Frontal cortex (tissue), 3 donors: ENCODE measurements at regions not wholly inside any gene's neighbourhood (a gene's known extent, or its start where the extent isn't known, plus 50 kb on each side); places are given as distances from the start of the nearest gene placed in this dataset.

Experiments used
- DNase-seq, 2 donors: peaks; one replicate each; pipeline ENCODE4 v3.0.0; 2012; ENCODE audit warnings: low spot score in 2 of 2
- FAIRE-seq: peaks from 2 replicates; lab custom pipeline; 2012; peaks lifted over from hg19 to GRCh38; lab: Jason Lieb, UNC
- donor health status: control.
- donor health status: control.
- donor health status: control.

DNA sequence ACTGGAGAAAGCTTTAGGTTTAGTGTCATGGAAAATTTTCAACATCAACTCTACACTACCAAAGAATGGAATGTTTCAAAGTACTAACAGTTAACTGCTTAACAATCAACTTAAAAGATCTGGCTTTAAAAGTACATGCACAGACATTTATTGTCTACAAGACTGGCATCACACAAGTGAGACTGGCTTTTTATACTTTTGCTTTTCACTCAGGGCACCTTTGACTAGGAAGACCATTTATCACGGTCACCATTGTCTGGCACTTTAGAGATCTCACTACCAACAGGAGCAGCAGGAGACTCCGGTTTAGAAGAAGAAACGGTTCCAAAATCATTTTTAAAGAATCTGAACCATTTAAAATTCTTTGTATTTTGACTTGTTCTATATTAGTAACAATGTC, 812.3 kb downstream of the ADGRL2 start:
- FAIRE-seq (no peak), DNase-seq (no peak)

DNA sequence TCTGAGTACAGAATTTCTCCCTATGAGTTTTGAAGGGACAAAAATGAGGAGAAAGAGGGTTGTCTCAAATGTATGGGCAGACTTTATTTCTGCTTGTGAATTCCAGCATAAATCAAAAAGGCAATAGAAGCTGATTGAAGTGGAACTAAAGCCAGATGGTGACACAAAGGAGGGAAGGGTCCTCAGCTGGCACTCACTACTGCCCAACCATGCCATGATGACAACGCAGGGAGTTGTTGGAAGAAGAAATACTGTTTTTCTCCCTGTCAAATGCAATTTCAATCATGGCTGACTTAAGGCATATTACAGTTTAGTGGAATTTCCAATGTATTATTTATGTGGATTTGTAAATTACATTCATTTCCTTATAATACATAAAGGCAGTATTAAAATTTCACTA, 805.8 kb downstream of the ADGRL2 start:
- FAIRE-seq = no peak
- no peak for DNase-seq

DNA sequence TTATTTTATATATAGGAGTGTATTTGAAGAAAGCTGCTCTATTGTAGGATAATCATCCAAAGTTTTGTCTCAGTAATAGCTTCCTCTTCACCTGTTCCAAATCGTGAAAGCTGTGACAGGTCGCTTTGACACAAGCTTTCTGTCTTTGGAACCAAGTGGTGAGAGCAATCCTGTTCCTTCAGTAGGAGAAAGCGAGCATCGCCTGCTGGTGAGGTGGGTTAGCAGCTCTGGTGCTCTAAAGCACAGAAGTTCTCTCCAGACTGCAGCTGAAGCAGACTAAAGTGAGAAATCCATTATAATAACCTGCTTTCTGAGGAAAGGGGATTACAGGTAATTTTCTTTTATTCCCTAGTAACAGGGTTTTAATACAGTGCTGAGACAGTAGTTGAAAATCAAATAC, 803.8 kb downstream of the ADGRL2 start:
- DNase-seq (no peak), FAIRE-seq (no peak)

DNA sequence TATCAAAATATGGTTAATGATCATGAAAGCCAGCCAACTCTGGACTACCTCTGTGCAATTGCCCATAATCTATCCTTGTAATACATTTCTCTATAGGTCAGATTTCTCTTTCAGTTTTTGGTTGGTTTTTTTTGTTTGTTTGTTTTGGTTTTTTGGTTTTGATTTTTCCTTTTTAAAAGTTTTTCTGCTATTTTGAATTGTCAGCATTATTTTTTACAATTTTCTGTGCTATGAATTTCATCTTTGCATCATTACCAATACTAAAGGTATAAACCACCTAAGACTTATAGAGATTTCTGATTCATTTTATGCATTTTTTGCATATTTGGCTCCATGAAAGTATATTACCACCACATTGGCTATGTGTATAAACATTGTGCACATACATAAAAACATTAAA, 799.6 kb downstream of the ADGRL2 start:
- FAIRE-seq (no peak), DNase-seq (no peak)

DNA sequence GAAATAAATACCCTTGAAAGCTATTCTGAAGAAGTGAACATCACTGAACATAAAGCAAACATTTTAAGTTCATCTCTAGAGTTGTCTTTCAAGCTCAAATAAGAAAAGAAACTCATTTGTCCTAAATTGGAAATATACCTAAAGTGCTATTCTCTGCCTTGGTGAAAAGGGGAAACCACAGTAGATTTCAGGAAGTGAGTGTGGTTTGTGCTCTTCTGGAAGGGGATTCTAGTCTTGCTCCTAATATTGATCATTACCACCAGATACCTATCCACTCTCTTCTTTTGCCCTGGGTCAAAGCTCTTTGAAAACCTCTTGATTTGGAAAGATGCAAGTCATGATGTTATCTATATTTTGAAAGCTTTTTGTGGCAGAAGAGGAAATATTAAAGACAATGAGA, 798.1 kb downstream of the ADGRL2 start:
- FAIRE-seq (no peak), DNase-seq (no peak)

DNA sequence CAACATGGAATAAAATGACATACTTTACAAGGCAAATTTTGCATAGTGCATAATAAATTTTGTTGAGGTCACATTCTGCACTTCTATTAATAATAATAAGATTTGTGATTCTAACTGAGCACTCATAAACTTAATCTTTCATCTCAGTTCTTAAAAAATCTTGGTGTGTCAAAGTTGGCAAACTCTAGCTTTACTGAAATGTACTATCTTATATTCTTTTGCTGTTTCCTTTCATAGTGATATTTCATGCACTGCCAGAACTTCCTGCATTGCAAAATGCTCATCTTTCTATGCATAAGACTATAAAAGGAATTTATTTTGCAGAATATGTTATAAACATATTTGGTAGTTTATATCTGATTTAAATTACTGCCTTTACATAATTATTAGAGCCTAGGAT, 797.6 kb downstream of the ADGRL2 start:
- DNase-seq = no peak
- no peak for FAIRE-seq

DNA sequence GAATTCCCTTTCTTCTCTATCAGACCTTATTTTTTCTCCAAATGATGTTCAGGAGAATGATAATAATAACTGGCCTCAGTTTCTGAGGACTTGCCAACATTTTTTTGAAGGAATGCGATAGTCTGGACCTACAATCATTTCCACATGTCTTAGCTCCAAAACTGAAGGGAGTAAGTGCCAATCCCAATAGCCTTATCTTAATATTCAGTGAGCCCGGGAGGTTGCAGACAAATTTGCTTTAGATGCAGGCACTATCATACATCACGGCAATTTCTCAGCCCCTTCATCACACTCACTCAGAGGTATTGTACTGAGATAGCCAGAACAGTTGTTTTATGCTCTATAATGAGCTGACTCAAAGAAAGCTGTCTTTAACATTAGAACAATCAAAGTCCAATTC, 796.9 kb downstream of the ADGRL2 start:
- FAIRE-seq = no peak
- no peak for DNase-seq

DNA sequence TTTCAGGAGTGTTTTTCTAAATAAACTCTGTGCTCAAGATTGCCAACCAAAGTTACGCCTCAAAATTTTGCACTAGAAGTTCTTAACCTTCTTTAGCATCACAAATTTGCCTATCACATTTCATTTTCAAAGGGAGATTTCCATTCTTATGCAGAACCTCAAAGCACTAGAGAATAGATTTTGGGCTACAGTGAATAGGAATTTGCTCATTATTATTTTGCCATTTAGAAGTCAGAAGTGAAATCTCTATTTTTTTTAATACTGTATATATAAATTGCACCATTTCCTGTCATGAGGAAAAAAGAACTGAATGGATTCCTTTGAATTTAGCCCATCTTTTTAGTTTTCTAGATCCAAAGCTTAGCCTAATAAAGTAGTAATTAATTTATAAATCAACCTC, 796.4 kb downstream of the ADGRL2 start:
- FAIRE-seq (no peak), DNase-seq (no peak)

DNA sequence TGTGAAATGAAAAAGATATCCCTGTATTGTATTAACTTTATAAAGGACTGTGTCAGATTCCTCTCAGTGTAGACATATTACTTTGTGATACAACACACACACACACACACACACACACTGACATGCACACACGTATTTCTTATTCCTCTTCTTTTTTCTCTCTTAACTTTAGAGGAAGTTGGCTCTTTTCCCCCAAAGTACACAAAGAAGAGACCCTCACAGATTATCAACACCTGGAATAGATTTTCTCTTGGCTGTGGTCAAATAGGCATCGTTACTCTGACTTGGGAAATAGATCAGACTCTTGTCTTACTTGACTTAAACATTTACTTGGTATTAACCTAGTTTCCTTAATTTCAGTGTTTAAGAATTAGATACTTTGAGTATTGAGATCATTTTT, 792.8 kb downstream of the ADGRL2 start:
- FAIRE-seq (no peak), DNase-seq (no peak)

DNA sequence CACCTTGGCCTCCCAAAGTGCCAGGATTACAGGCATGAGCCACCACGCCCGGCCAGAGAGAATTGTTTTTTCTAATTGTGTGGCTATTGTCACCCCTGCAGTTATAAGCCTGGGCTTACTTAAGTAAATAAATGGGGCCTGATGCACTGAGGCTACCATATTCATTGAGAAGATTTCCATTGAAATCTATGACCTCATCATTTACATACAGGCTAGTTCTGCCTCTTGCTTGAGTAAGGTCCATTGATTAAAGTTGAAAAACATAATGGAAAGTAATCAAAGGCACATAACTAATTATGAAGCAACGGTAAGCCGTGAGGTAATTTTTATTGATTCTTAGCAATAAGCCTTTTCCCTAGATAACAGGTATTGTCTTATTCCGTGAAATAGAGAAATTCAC, 788.9 kb downstream of the ADGRL2 start:
- FAIRE-seq = no peak

DNA sequence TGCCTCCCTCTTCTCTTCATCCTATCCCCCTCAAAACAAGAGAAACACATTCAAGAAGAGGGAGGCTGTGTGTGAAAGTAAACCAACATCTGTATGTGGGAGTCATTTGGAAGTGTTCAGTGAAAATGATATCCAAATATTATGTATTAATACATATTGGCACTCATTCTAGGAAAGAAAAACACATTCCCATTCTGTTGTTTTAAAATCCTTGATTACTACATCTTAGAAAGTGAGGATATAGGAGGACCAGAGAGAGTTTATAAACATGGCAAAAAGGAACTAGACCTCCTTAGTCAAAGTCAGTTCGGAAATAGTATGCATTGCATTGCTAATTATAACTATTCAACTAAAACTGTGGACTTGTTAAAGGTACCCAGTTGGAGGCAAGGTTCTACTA, 786.6 kb downstream of the ADGRL2 start:
- DNase-seq = no peak
- no peak for FAIRE-seq

More for the DNA sequence above, 788.9 kb downstream of the ADGRL2 start:
- DNase-seq = no peak

DNA sequence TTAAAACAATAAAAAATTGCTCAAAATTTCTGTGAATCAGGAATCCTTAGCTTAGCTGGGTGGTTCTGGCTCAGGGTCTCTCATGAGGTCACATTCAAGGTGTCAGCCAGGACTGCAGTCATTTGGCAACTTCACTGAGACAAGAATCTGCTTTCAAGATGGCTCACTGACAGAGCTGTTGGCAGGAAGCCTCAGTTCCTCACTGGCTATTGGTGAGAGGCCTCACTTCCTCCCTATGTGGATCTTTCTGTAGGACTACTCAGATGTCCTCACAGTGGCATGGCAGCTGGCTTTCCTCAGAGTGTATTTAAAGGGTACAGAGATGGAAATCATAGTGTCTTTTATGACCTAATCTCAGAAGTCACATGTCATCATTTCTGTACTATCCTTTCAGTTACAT, 785.7 kb downstream of the ADGRL2 start:
- FAIRE-seq (no peak), DNase-seq (no peak)

DNA sequence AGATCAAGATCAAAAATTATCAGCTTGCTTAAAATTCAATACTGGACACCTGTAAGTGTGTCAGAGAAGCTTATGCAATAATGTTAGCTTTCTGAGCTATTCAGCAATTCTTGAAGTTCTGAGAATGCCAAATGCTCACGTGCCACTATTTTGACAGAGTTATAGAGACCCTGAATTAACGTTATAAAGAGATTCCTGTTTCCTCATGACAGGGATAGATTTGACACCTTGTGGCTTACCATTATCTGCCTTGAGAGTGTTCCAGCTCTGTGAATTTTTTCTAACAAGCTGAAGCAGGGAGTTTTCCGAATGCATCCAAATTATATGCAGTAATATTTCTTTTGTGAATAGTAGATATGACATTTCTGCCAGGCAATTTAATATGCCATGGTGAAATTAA, 781.6 kb downstream of the ADGRL2 start:
- no peak for FAIRE-seq

DNA sequence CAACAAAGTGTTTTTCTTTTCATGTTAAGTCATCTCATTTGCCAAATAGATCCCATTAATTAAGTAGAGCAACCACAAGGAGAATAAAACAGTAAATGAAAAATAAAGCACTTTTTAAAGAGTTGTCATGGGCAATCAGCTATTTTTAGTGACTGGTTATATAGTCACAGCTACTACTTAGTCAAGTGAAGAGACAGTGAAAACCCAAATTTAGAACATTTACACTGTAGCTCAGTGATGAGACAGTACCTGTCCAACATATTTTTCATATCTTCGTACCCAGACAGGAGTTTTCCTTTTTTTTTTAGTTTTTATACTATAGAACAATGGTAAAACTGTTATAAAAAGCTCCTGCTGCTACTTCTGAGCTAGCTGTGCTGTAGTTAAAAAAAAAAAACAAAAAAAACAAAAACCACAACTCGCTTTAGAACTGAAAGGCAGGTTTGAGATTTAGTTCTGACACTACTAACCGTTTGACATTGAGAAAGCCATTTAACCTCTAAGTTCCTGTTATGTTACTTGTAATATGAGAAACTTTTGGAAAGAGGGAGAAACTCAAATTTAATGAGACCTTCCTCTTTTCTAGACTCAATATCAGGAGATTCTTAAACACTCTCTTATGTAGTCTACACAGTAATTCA, 777.5 kb downstream of the ADGRL2 start:
- FAIRE-seq (no peak), DNase-seq (no peak)

More for the DNA sequence above, 781.6 kb downstream of the ADGRL2 start:
- no peak for DNase-seq

DNA sequence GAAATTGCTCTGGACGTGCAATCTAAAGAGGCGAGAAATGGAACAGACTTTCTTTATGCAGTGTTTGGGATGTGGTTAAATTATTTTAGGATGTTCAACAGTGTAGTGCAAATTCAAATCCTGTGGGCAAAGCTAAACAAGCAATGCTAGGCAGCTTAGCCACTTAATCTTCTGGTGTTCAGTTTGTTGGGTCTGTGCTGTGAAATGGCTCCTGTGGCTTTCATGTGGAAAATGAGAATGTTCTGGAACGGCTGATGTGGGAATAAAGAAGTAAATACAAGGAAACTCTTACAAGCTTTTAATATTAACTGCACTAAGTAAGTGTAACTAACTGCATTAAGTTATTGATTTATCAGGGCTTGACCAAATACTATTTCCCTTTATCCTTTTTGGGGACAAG, 766.6 kb downstream of the ADGRL2 start:
- FAIRE-seq = no peak
- DNase-seq = no peak

DNA sequence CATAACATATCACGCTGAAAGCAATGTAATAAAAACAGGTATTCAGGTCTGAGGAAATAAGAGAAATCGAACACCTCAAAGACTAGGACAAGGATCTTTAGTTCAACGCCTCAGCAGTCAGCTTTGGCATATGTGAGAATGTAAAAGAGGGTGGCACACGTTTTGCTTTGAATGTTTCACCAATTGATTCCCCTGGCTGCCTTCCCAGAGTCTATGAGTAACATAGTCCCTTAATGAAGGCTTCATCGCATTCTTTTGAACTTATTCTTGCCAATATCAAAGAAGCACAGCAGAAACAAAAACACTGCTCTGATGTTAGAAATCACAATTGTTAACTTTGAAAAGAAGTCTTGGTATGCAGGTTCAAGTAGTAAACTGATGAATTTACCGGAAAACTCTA, 764.8 kb downstream of the ADGRL2 start:
- DNase-seq (peak in 1 of 2 donors; percentile 9), FAIRE-seq (no peak)

DNA sequence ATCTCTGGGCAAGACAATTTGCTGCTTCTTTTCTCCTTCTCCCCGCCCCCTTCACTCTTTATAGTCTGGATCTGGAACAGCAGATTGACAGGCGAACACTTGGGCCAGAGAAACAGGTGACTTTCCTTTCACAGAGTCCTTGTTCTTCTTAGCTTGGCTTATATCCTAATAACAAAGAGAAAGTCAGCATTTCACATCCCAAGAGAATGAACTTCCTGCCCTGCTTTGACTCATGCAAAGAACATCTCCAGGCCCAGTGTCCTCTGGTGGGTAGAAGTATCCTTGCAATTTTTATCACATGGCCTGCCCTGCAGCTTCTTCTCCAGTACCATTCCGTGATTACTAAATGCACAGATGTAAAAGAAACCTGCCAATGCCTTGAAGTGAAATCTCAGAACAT, 764.4 kb downstream of the ADGRL2 start:
- FAIRE-seq = no peak
- DNase-seq = no peak

DNA sequence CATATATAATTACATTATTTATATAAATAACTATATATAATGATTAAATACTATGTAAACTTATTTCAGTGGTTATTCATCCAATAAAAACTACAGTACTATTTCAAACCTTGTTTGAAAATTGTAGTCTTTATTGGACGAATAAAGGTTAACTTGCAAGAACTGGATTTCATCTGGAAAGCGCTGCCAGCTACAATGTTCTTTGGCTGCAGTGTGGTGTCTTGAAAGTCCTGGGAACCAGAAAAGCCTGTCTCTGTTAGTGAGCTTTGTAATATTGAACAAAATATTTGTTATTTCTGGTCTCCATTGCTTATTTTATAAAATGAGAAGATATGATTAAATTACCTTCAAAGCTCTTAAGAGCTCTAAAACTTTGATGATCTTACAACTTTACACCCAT, 763.6 kb downstream of the ADGRL2 start:
- FAIRE-seq = peak; percentile 50
- DNase-seq = no peak

DNA sequence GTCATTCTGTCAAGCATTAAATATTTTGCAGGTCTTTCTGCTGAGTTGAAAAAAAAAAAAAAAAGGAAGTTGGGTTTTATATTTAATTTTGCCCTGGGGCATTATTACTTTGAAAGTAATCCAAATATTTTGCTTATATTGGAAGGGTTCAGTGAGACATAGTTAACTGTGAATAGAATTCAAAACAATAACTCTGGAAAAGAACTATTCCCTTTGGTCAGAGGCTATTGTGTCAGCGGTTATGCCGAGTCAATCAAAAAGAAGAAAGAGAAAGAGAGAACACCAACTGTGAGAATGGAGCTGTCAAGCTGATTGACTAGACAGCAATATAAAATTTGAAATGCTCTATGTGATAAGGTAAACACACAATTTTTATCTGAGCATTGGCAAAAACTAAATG, 761.7 kb downstream of the ADGRL2 start:
- DNase-seq = no peak
- no peak for FAIRE-seq

DNA sequence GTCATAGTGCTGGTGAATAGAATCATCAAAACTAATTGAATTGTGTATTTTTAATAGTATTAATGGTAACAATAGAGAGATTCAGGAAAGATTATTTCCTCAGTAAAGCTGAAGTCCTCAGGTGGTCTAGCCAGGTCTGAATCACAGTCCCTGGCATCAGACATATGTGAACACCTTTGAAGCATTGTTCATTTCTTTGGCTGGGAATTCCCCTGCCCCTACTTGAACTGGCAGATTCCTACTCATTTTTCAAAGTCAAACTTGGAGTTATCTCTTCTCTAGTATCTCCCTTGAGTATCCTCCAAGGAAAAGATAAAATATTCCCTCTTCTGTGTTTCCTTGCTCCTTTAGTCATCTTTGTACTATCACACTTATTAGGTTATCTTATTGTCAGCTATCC, 759.8 kb downstream of the ADGRL2 start:
- no peak for DNase-seq
- FAIRE-seq = no peak

DNA sequence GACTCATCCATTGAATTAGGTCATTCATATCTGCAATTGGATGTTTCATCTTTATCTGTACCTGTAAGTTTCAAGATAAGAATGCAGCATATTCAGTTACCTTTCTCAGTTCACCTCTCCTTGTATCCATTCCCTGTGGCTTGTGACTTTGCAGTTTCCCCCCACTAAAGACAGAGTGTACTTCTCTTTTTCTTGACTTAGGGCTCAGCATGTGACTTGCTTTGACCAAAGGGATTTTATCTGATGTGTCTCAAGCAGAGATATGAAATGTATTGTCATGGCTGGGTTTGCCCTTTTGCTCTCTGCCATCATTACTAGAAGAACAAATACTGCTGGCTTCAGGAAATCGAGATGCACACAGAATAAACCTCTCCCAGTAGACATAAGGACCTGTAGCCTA, 754.8 kb downstream of the ADGRL2 start:
- FAIRE-seq (no peak), DNase-seq (no peak)

DNA sequence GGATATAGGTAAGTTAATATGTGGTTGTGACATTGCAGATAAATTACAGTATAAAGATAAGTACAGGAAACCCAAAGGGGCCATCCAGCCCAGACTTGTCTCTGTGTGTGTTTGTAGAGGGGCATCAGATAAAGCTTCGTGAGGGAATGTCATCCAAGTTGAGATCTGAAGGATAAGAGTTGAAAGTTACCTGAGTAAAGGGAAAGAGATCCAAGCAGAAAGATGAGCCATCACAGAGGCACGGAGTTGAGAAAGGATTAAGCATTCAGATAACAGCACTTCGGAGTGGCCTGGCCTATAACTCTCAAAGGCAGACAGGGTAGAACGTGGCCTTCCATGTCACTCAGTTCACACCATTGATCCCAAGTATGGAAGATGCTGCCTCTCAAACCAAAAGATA, 749.1 kb downstream of the ADGRL2 start:
- FAIRE-seq (no peak), DNase-seq (no peak)

DNA sequence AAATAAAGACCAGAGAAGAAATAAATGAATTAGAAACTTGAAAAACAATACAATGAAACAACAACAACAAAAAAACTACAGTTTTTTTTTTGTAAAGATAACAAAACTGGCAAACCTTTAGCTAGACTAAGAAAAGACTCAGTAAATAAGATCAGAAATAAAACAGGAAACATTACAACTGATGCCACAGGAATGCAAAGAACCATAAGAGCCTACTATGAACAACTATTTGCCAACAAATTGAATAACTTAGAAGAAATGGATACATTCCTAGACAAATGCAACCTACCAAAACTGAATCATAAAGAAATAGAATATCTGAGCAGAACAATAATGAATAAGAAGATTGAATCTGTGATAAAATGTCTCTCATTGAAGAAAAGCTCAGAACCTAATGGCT, 742.0 kb downstream of the ADGRL2 start:
- DNase-seq = no peak
- FAIRE-seq = no peak
